Urothelium cell line (cell line): ENCODE measurements at regions not wholly inside any gene's neighbourhood (a gene's known extent, or its start where the extent isn't known, plus 50 kb on each side); places are given as distances from the start of the nearest gene placed in this dataset.

ENCODE experiments used
- DNase-seq: peaks from one replicate; pipeline ENCODE4 v3.0.0; 2011; ENCODE audit warnings: low spot score, mixed read lengths
- FAIRE-seq: peaks from 2 replicates; lab custom pipeline; 2011; peaks lifted over from hg19 to GRCh38; lab: Jason Lieb, UNC

GRCh38 chr3:180282386-180282785 is 245.6 kb upstream of the PEX5L start:
- FAIRE-seq = no peak
- no peak for DNase-seq

DNA sequence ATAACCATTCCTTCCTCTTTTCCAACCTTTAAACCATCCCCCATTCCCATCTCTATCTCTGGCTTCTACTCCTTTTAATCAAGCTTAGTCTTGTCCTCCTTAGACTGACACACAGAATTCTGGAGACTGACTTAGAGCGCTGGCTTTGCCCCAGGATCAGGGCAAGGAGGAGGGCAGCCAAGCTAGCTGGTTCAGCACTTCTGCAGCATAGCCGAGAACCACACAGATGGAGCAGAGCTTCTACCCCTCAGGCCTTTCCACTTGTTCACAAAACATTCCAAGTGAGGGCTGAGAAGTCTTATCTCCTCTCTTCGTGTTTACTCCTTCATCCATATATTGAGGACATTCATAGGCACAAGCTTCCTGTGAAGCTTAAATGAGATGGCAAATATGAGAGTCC is 246.5 kb upstream of the PEX5L start:
- DNase-seq = no peak
- no peak for FAIRE-seq

GRCh38 chr3:180284331-180285110 is 247.8 kb upstream of the PEX5L start:
- no peak for DNase-seq
- FAIRE-seq = no peak

- FAIRE-seq (no peak), DNase-seq (no peak)
Observed at GRCh38 chr3:180287703-180288102, 251.0 kb upstream of the PEX5L start.

DNA sequence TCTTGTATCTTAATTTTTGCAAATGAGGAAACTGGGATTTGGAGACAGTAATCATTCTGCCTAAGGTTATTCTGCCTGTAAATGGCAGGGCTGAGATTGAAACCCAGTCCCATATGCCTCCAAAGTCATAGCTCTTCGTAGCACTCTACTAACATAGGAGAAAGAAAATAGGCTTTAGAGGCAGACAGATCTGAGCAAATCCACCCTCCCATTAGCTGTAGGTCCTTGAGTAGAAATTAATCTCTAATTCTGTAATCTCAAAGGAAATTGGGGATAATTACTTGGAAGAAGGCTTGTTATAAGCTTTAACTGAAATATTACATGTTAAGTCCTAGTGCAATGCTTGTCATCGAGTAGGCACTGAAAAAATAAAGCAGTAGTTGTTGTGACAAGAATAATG is 252.1 kb upstream of the PEX5L start:
- FAIRE-seq = no peak
- no peak for DNase-seq

GRCh38 chr3:180290300-180290699 is 253.6 kb upstream of the PEX5L start:
- FAIRE-seq (no peak), DNase-seq (no peak)

DNA sequence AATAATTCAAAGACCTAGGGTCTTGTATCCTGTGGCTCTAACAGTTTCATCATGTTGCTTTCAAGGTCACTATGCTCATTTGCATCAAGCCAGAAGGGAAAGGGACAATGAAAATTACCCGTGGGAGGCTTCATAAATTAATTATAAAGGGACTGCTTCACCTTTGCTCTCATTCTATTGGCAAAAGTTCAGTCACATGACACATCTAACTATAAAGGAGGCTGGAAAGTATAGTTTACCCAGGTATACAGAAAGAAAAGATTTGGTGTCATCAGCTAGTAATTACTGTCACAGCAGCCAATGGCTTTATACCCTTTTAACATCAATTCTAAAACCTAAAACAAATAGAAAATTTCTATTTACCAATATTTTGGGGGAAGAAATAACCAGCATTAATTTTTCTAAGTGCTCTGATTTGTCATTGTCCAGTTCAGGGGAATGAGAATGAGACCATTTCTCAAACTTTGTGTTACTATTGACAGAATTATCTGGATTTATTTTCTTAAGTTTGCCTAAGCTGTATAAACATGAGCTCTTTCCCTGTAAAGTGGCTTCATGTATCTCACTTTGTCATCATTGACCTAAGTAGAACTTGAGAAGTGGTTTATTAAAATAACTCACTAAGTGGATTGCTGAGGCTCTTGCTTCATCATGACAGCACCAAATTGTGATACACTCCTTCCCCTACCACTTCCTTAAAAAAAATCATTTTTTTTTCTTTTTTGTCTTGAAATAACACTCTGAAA is 257.7 kb upstream of the PEX5L start:
- FAIRE-seq (no peak), DNase-seq (no peak)

GRCh38 chr3:180295811-180296210 is 259.1 kb upstream of the PEX5L start:
- DNase-seq (no peak), FAIRE-seq (no peak)

GRCh38 chr3:180296971-180297370 is 260.2 kb upstream of the PEX5L start:
- DNase-seq (no peak), FAIRE-seq (no peak)

- no peak for DNase-seq
- FAIRE-seq = no peak
Observed at GRCh38 chr3:180306155-180306554, 269.4 kb upstream of the PEX5L start.

GRCh38 chr3:180306691-180307090 is 270.0 kb upstream of the PEX5L start:
- peak; percentile 29 for DNase-seq
- FAIRE-seq = no peak

- FAIRE-seq (no peak), DNase-seq (no peak)
Observed at GRCh38 chr3:180311242-180311641, 274.5 kb upstream of the PEX5L start.

DNA sequence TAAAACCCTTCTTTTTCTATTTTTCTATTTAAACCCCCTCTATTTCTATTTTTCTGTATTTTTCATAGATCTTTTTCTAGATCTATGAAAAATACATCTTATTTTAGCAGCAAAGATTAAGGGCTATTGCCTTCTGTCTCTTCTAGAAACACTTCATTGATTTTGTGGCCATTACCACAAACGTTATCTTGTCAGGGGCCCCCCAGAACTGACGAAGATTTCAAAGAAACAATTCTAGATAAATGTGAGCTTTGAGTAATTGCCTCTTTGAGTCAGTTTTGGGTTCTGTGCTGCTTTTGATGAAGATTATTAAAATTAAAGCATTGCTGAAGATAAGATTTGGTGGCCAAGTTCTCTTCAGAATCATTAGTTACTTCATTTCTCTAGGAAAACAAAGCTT is 279.6 kb upstream of the PEX5L start:
- no peak for FAIRE-seq

DNA sequence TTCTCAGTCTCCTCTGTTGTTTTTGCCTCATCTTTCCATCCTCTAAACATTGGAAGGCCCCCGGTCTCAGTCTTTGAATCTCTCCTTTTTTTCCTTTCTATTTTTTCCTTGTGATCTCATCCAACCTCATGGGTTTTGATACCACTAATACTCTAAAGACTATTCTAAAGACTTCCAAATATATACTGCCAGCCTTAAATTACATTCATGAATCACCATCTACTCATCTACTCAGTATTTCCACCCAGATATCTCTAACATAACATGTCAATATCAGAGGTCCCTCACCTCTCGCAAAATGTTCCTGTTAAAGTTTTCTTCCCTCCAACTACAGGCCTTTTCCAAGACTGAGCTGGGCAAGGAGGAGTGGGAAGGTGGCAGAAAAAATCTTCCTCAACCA is 282.5 kb upstream of the TTC14 start:
- FAIRE-seq = no peak
- DNase-seq = no peak

More for the DNA sequence above, 279.6 kb upstream of the PEX5L start:
- DNase-seq = no peak

DNA sequence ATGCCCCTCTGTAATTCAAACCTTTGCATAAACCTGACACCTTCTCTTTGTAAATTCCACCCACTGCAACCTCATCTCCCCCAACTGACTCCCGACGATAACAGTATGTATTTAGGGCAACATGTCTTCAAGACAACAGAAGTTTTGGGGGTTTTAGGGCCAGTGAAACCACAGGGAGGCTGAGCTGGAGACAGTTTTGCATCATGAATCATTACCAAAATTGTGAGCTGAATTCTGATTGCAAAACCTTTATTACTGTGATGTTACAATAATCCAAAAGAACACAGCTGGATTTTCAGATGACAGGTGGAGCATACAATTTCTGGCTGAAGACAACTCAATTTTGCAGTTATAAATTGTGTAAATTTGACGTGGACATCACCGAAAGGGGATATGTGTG is 281.3 kb upstream of the TTC14 start:
- FAIRE-seq (no peak), DNase-seq (no peak)

DNA sequence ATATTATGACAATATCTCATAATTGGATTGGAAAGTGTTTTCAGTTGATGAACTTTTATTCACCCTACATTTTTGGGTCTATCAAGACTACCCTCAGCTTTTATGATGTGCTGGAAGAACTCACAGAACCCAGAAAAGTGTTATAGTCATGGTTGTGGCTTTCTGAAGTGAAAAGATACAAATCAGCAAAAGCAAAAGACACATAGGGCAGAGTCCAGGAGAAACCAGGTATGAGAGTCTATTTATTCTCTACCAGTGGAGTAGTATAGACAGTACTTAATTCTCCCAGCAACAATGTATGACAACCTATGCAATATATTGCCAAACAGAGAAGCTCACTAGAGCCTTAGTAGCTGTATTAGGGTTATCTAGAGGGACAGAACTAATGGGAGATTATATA is 280.4 kb upstream of the TTC14 start:
- DNase-seq = no peak
- FAIRE-seq = no peak

DNA sequence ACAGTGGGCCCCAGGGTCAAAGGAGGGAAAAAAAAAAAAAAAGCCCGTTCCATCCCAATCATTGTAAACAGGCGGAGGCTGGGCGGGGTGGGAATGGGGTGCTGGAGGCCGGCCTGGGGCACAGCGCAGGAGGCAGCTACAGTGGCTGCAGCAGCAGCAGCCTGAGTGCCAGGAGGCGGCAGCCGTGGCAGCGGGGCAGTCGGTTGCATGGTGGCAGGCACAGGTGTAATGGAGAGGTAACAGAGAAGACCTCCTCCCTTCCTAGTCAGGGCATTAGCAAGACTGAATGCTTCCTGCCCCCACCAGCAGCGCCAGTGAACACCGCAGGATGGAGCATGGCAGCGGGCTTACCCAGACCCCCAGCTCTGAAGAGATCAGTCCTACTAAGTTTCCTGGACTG is 279.1 kb upstream of the TTC14 start:
- FAIRE-seq (no peak), DNase-seq (no peak)

GRCh38 chr3:180324791-180325190 is 277.2 kb upstream of the TTC14 start:
- DNase-seq (no peak), FAIRE-seq (no peak)

DNA sequence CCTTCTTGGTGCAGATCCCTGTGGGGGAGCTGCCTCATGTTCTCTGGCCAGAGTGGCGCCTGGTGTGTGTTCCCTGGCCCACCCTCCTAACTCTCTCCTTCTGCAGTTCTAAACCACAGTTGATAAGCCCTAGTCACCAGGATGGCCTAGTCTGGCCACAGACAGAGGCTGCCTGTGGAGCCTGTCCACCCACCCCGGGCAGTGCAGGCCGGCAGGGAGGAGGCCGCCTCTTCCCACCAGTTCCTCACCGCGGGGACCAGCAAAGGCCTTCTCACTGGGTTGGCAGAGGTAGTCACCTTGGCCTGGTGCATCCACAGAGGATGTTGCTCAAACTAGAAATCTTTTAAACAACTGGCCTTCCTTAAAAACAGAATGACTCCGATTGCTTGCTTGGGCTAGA is 276.4 kb upstream of the TTC14 start:
- DNase-seq (no peak), FAIRE-seq (no peak)

GRCh38 chr3:180325958-180326357 is 276.0 kb upstream of the TTC14 start:
- no peak for FAIRE-seq
- no peak for DNase-seq

DNA sequence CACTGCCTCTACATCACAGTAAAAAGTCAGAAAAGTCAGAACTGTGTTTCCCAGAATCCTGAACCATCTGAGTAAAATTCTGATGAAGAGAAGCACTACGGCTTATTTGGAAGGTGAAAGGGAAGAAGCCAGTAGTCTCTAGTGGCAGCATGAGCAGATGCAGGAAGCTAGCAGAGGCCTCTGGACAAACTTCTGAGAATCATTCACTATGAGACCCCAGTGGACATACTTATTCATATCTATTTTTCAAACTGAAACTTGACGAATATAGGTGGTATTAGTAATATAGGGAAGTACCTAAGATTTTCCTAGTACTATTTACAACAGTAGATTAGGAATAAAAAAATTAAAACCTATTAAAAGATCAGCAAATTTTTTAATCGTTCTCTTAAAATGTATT is 272.8 kb upstream of the TTC14 start:
- DNase-seq (no peak), FAIRE-seq (no peak)

- FAIRE-seq (no peak), DNase-seq (no peak)
Observed at GRCh38 chr3:180329847-180330246, 272.1 kb upstream of the TTC14 start.
